ENCODE measurements at regions not wholly inside any gene's neighbourhood (a gene's known extent, or its start where the extent isn't known, plus 50 kb on each side); places are given as distances from the start of the nearest gene placed in this dataset.

DNA sequence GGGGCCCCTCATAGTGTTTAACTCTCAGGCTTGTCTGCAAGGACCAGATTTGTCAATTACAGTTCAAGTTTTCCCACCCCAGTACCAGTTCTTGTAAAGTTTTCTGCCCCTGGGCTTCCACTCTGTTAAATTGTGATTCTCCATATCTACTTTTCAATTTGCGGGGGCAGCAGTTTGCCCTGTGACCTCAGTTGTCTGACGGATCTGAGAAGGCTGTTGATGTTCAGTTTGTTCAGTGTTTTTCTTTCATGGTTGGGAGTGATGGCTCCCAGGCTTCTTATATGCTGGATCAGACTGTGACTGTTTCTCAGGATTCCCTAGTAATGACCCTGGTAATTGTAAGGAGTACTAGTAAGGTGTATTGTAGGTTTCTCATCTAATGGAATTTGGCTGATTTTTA lies 101.0 kb upstream of the GGTLC1 start:
- no peak for DNase-seq (ENCODE audit: low spot score)
- TF ChIP-seq, protein P1, sequence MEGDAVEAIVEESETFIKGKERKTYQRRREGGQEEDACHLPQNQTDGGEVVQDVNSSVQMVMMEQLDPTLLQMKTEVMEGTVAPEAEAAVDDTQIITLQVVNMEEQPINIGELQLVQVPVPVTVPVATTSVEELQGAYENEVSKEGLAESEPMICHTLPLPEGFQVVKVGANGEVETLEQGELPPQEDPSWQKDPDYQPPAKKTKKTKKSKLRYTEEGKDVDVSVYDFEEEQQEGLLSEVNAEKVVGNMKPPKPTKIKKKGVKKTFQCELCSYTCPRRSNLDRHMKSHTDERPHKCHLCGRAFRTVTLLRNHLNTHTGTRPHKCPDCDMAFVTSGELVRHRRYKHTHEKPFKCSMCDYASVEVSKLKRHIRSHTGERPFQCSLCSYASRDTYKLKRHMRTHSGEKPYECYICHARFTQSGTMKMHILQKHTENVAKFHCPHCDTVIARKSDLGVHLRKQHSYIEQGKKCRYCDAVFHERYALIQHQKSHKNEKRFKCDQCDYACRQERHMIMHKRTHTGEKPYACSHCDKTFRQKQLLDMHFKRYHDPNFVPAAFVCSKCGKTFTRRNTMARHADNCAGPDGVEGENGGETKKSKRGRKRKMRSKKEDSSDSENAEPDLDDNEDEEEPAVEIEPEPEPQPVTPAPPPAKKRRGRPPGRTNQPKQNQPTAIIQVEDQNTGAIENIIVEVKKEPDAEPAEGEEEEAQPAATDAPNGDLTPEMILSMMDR (IDR thresholded peaks at IDR 0.05; ENCODE audit: borderline replicate concordance, control extremely low read depth, extremely low read depth, insufficient read depth, missing control alignments), result no peak
- in situ Hi-C loops (cut with MboI; ENCODE audit: low sequenced_read_pairs, unreplicated experiment), result no loop called here

DNA sequence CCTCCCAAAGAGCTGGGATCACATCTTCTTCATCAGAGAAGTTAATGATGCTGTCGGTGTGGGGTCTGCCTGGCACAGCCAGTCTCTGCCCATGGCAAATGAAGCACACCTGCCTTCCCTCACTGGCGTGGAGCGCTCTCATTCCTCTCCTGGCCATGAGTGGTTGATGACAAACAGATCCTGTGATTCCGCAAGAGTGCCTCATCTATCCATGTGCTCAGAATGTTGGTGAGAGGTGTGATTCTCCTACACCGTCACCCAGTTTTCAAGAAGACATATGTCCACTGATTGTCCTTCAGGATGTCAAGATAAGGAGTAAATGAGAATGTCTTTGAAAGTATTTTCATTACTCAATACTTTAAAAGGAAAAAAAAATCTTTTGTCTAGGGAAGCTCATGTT lies 97.5 kb upstream of the GGTLC1 start:
- in situ Hi-C loops (cut with MboI; ENCODE audit: low sequenced_read_pairs, unreplicated experiment), result no loop called here
- TF ChIP-seq, protein P1 (IDR thresholded peaks at IDR 0.05; ENCODE audit: borderline replicate concordance, control extremely low read depth, extremely low read depth, insufficient read depth, missing control alignments), result no peak
- no peak for DNase-seq (ENCODE audit: low spot score)

DNA sequence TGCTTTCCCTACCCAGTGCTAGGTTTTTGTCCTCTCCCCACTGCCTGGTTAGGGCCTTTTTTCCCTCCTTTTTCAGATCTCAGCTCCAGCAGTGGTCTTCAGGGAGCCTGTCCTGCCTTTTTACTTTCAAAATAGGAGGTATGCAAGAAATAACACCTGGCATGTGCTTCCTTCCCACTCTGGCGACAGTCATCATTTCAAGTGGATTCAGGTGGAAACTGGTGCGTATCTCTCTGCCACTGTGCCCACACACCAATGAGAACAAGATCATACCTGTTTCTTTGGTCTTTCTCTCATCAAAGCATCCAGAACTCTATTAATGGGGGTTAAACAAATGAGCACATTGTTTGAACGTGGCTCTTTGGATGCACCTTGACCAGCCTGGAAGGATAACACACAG lies 95.7 kb upstream of the GGTLC1 start:
- TF ChIP-seq, protein P1 (IDR thresholded peaks at IDR 0.05; ENCODE audit: borderline replicate concordance, control extremely low read depth, extremely low read depth, insufficient read depth, missing control alignments), result no peak
- in situ Hi-C loops (cut with MboI; ENCODE audit: low sequenced_read_pairs, unreplicated experiment), result no loop called here
- DNase-seq (ENCODE audit: low spot score), result no peak

GRCh38 chr20:24081077-24081476 lies 92.5 kb upstream of the GGTLC1 start:
- TF ChIP-seq, protein P1 (IDR thresholded peaks at IDR 0.05; ENCODE audit: borderline replicate concordance, control extremely low read depth, extremely low read depth, insufficient read depth, missing control alignments), result no peak
- in situ Hi-C loops (cut with MboI; ENCODE audit: low sequenced_read_pairs, unreplicated experiment), result no loop called here
- DNase-seq (ENCODE audit: low spot score), result no peak

- TF ChIP-seq, protein P1 (IDR thresholded peaks at IDR 0.05; ENCODE audit: borderline replicate concordance, control extremely low read depth, extremely low read depth, insufficient read depth, missing control alignments), result no peak
- in situ Hi-C loops (cut with MboI; ENCODE audit: low sequenced_read_pairs, unreplicated experiment), result no loop called here
- no peak for DNase-seq (ENCODE audit: low spot score)
These were observed 91.3 kb upstream of the GGTLC1 start for GRCh38 chr20:24079661-24080412.

DNA sequence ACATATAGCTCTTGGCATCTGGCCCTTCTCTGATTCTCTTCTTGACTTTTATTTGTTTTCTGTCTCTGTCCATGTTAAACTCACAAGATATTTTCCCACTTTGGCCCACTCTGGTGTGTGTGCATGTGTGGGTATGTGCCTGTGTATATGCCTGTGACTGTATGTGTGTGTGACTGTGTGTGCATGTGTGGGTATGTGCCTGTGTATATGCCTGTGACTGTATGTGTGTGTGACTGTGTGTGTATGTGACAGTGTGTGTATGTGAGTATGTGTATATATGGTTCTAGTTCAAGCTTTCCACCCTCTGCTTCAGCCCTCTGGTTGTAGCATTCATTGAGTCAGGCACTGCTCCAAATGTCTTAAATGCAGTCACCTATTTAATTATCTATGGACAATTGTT lies 88.6 kb upstream of the GGTLC1 start:
- DNase-seq (ENCODE audit: low spot score), result no peak
- TF ChIP-seq, protein P1 (IDR thresholded peaks at IDR 0.05; ENCODE audit: borderline replicate concordance, control extremely low read depth, extremely low read depth, insufficient read depth, missing control alignments), result no peak
- in situ Hi-C loops (cut with MboI; ENCODE audit: low sequenced_read_pairs, unreplicated experiment), result no loop called here

Measured in GM13976 (cell line).